MM.1S (cell line): ENCODE measurements at regions not wholly inside any gene's neighbourhood (a gene's known extent, or its start where the extent isn't known, plus 50 kb on each side); places are given as distances from the start of the nearest gene placed in this dataset.

Experiments
- CTCF ChIP-seq: fragments of 300-600 bp; sonication (generic); IDR thresholded peaks from 2 replicates; pipeline ENCODE4 v1.5.1; 2016; ENCODE audit warnings: antibody characterized with exemption, low read length, mixed read lengths
- EZH2 ChIP-seq: fragments of 300-600 bp; sonication (generic); optimal IDR thresholded peaks from 2 replicates; pipeline ENCODE3; 2017; ENCODE audit warnings: low read depth, mild to moderate bottlenecking, antibody characterized with exemption, low read length, mixed read lengths
- EZH2phosphoT487 ChIP-seq: fragments of 300-600 bp; sonication (generic); IDR thresholded peaks from 2 replicates; pipeline ENCODE4 v1.6.1; 2018; ENCODE audit warnings: antibody characterized with exemption, low read length

- TF ChIP-seq EZH2 = no peak
- no peak for TF ChIP-seq CTCF
- TF ChIP-seq EZH2phosphoT487 = no peak
Observed at GRCh38 chr6:103925317-103925716, 934.4 kb downstream of the HACE1 start.
